B cell (primary cell): ENCODE measurements at regions not wholly inside any gene's neighbourhood (a gene's known extent, or its start where the extent isn't known, plus 50 kb on each side); places are given as distances from the start of the nearest gene placed in this dataset.
"Not testable (repeated sequence)": the region's sequence is repeated elsewhere in the genome, so short reads cannot be mapped to it uniquely, and the experiment has no call there.

Source experiments
- ATAC-seq: fragments of 200-7000 bp; cut with Tn5 transposase; one replicate; pipeline ENCODE4 v1.10.0; 2021; ENCODE audit warnings: low read depth, mild to moderate bottlenecking, moderate number of reproducible peaks, moderate library complexity
- CTCF ChIA-PET: fragments of 350-600 bp; sonication (Branson Sonifier 250); formaldehyde crosslinking; loops from one replicate; lab custom pipeline; 2021; ENCODE audit warnings: antibody characterized with exemption, inconsistent platforms; lab: Charles Lee
- POLR2A ChIA-PET: fragments of 350-600 bp; sonication (Branson Sonifier 250); formaldehyde crosslinking; loops from one replicate; lab custom pipeline; 2021; ENCODE audit warnings: antibody characterized with exemption; lab: Charles Lee
- DNase-seq: peaks from one replicate; pipeline ENCODE4 v3.0.0; 2013
- H2AFZ ChIP-seq: 2 replicates; pipeline ENCODE4 v1.6.1; 2012; ENCODE audit warnings: mild to moderate bottlenecking, low read depth, low read length; ENCODE audit not compliant: insufficient read depth, poor library complexity, severe bottlenecking
- H3K27ac ChIP-seq, 2 donors: 1 replicate in 1 of 2; 2 replicates in 1 of 2; pipeline ENCODE4 v1.5.1; 2012 to 2013; ENCODE audit warnings: low read length in 2 of 2, mild to moderate bottlenecking in 2 of 2, moderate library complexity in 1 of 2
- H3K27me3 ChIP-seq, 4 experiments: fragments of 200-600 bp in 1 of 4; sonication (generic) in 1 of 4; replicated peaks in 1 of 4; 1 replicate in 2 of 4; 2 replicates in 2 of 4; pipeline versions ENCODE4 v1.6.1 to v1.7.0; 2013 to 2016; ENCODE audit warnings: low read length in 3 of 4, mild to moderate bottlenecking in 2 of 4, mixed read lengths in 1 of 4, moderate library complexity in 1 of 4; ENCODE audit not compliant: insufficient read depth in 4 of 4, control insufficient read depth in 3 of 4; ENCODE audit errors: control extremely low read depth in 1 of 4
- H3K36me3 ChIP-seq, 2 experiments: replicated peaks in 1 of 2; 1 replicate in 1 of 2; 2 replicates in 1 of 2; pipeline versions ENCODE4 v1.6.1 to v1.7.1; 2013; ENCODE audit warnings: low read length in 1 of 2; ENCODE audit not compliant: insufficient read depth in 2 of 2, control insufficient read depth in 1 of 2; ENCODE audit errors: control extremely low read depth in 1 of 2, extremely low read depth in 1 of 2
- H3K4me1 ChIP-seq, 2 donors: fragments of 200-600 bp in 1 of 2; sonication (generic) in 1 of 2; 1 replicate in 1 of 2; 2 replicates in 1 of 2; pipeline versions ENCODE4 v1.5.1 to v1.6.1; 2013 to 2017; ENCODE audit warnings: low read length in 2 of 2; ENCODE audit not compliant: control insufficient read depth in 2 of 2, insufficient read depth in 2 of 2
- H3K4me2 ChIP-seq: replicated peaks from 2 replicates; pipeline ENCODE3; 2012; ENCODE audit warnings: mild to moderate bottlenecking, low read depth, low read length; ENCODE audit not compliant: poor library complexity, severe bottlenecking
- H3K4me3 ChIP-seq, 5 experiments: fragments of 200-600 bp in 1 of 5; sonication (generic) in 1 of 5; 1 replicate in 3 of 5; 2 replicates in 2 of 5; pipeline versions ENCODE4 v1.5.1 to v1.7.0; 2011 to 2016; ENCODE audit warnings: low read length in 4 of 5, mild to moderate bottlenecking in 4 of 5, low read depth in 2 of 5, control low read depth in 1 of 5, moderate library complexity in 1 of 5; ENCODE audit not compliant: insufficient read depth in 1 of 5; ENCODE audit errors: control extremely low read depth in 1 of 5, extremely low read depth in 1 of 5
- H3K79me2 ChIP-seq: fragments of 200-600 bp; sonication (generic); one replicate; pipeline ENCODE4 v1.6.0; 2016; ENCODE audit warnings: low read length; ENCODE audit not compliant: control insufficient read depth, insufficient read depth
- H3K9ac ChIP-seq: fragments of 200-600 bp; sonication (generic); 2 replicates; pipeline ENCODE4 v1.6.1; 2017; ENCODE audit warnings: mild to moderate bottlenecking, low read length, moderate library complexity
- H3K9me3 ChIP-seq, 3 donors: one replicate each; pipeline versions ENCODE4 v1.6.1 to v1.7.1; 2013; ENCODE audit warnings: low read length in 2 of 3; ENCODE audit not compliant: control insufficient read depth in 2 of 3, insufficient read depth in 1 of 3; ENCODE audit errors: control extremely low read depth in 1 of 3
- H4K20me1 ChIP-seq: 2 replicates; pipeline ENCODE4 v1.6.0; 2012; ENCODE audit warnings: mild to moderate bottlenecking, low read length; ENCODE audit not compliant: insufficient read depth, control insufficient read depth, poor library complexity, severe bottlenecking
- H3K27ac Mint-ChIP-seq: one replicate; pipeline ENCODE4 v1.8.0; 2021; ENCODE audit warnings: mixed read lengths
- H3K27me3 Mint-ChIP-seq: one replicate; pipeline ENCODE4 v1.8.0; 2021; ENCODE audit warnings: mixed read lengths
- H3K4me1 Mint-ChIP-seq: one replicate; pipeline ENCODE4 v1.8.0; 2021; ENCODE audit warnings: mixed read lengths
- H3K4me3 Mint-ChIP-seq: one replicate; pipeline ENCODE4 v1.8.0; 2021; ENCODE audit warnings: mixed read lengths
- H3K9me3 Mint-ChIP-seq: one replicate; pipeline ENCODE4 v1.8.0; 2022; ENCODE audit warnings: mixed read lengths; ENCODE audit not compliant: insufficient read depth
- WGBS: methylation state at CpG from one replicate; pipeline ENCODE4 v1.1.5; 2013; ENCODE audit warnings: missing lambda C conversion rate; ENCODE audit not compliant: insufficient coverage; 5-methylcytosine and 5-hydroxymethylcytosine counted together
- intact Hi-C: fragments of 100-400 bp; cut with micrococcal nuclease; formaldehyde crosslinking; loops from one replicate; pipeline ENCODE4 v1.10.0; 2022

DNA sequence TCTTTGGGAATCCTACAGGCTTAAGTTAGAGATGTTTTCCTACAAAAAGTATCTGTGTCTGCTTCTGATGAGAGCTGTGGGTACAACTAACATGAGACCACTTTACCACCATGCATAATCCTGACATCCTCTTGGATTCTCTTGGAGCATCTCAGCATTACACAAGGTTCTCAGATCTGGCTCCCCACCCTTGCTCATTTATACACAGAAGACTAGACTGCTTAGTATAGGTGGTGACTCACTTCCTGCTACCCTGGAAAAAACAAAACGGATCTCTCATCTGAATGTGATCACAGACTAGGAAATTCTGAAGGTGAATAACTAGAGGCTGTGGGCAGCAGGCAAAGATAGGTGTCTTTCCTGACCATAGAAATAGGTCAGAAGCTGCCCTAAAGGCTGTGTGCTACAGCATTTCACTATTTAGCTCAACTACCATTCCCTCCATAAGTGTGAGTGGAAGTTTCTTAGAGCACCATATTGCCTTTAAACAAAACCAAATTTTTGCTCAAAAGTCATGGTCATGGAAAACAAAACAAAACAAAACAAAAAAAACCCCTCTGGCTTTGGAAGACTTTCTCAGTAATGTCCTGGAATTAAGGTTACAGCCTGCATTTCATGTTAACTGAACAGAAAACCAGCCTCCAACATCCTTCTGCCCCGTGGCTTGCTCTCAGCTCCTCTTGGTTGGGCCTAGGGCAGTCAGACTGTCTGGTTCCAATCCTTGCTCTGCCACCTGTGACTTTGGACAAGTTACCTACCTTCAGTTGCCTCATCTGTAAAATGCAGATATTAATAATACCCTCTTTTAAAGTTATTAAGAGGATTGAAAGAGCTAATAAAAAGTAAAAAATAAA is 75.1 kb upstream of the ZSCAN2 start:
- DNase-seq, H3K4me2 ChIP-seq, H3K4me3 ChIP-seq, H3K4me3 Mint-ChIP-seq, intact Hi-C loops, H3K4me1 Mint-ChIP-seq, H3K27me3 ChIP-seq, H4K20me1 ChIP-seq, H3K4me1 ChIP-seq, H3K9me3 ChIP-seq, H3K9me3 Mint-ChIP-seq, ATAC-seq, H3K36me3 ChIP-seq, H3K27ac Mint-ChIP-seq, CTCF ChIA-PET, H3K79me2 ChIP-seq, H3K9ac ChIP-seq, H3K27ac ChIP-seq, H3K27me3 Mint-ChIP-seq, POLR2A ChIA-PET, H2AFZ ChIP-seq: not testable (repeated sequence)
- WGBS, result no CpG with 5 or more reads among the region's 2 CpGs

- H4K20me1 ChIP-seq, H3K4me3 Mint-ChIP-seq, DNase-seq, H3K79me2 ChIP-seq, H3K4me1 Mint-ChIP-seq, H3K4me2 ChIP-seq, H3K9me3 ChIP-seq, CTCF ChIA-PET, POLR2A ChIA-PET, H3K27me3 ChIP-seq, H3K27me3 Mint-ChIP-seq, intact Hi-C loops, H3K4me1 ChIP-seq, ATAC-seq, H3K27ac Mint-ChIP-seq, H2AFZ ChIP-seq, H3K27ac ChIP-seq, H3K4me3 ChIP-seq, H3K36me3 ChIP-seq, H3K9ac ChIP-seq, H3K9me3 Mint-ChIP-seq: not testable (repeated sequence)
- 100% methylated on average over 1 of the region's 4 CpGs for WGBS
These were observed 70.1 kb upstream of the ZSCAN2 start for GRCh38 chr15:84530751-84531150.

DNA sequence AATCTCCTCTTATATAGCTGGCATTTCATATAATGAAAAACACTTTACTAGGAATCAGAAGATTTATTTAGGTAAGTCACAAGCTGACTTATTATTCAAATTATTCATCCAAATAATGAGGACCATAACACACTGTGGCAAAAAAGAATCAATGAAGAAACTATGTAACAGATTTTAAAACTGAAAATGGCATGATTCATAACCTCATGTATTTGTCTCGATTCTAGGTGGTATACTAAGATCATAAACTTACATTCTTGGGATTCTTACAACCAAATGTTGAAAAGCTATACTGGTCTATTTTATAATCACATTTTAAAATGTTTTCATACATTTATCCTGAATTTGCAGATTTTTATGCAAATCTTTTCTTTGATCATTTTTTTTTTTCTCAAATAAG is 69.6 kb upstream of the ZSCAN2 start:
- POLR2A ChIA-PET, H3K4me1 Mint-ChIP-seq, H3K4me1 ChIP-seq, H3K27me3 Mint-ChIP-seq, CTCF ChIA-PET, H3K9me3 Mint-ChIP-seq, DNase-seq, H2AFZ ChIP-seq, H3K9me3 ChIP-seq, H3K27me3 ChIP-seq, intact Hi-C loops, H3K27ac Mint-ChIP-seq, H3K36me3 ChIP-seq, H4K20me1 ChIP-seq, H3K4me2 ChIP-seq, H3K79me2 ChIP-seq, H3K9ac ChIP-seq, H3K4me3 ChIP-seq, ATAC-seq, H3K4me3 Mint-ChIP-seq, H3K27ac ChIP-seq: not testable (repeated sequence)
- no CpG with 5 or more reads among the region's 1 CpG for WGBS

GRCh38 chr15:84531709-84532367 is 69.0 kb upstream of the ZSCAN2 start:
- H3K27me3 Mint-ChIP-seq, H3K9me3 ChIP-seq, H3K36me3 ChIP-seq, H3K27ac Mint-ChIP-seq, H2AFZ ChIP-seq, H3K4me1 ChIP-seq, H3K27me3 ChIP-seq, H3K4me3 ChIP-seq, H3K9ac ChIP-seq, intact Hi-C loops, H3K9me3 Mint-ChIP-seq, H3K4me2 ChIP-seq, H3K79me2 ChIP-seq, DNase-seq, ATAC-seq, CTCF ChIA-PET, POLR2A ChIA-PET, H3K27ac ChIP-seq, H4K20me1 ChIP-seq, H3K4me1 Mint-ChIP-seq, H3K4me3 Mint-ChIP-seq: not testable (repeated sequence)
- WGBS, result 90% methylated on average over 2 of the region's 3 CpGs
